HUDEP-2 (cell line): ENCODE measurements at regions not wholly inside any gene's neighbourhood (a gene's known extent, or its start where the extent isn't known, plus 50 kb on each side); places are given as distances from the start of the nearest gene placed in this dataset.
A peak's percentile ranks its signal among the peaks of the same experiment; 100 is the strongest.
"Not testable (repeated sequence)": the region's sequence is repeated elsewhere in the genome, so short reads cannot be mapped to it uniquely, and the experiment has no call there.

Experiments used
- DNase-seq, 76 experiments: peaks; one replicate each; lab custom pipeline; 2025; ENCODE audit not compliant: unreplicated experiment in 76 of 76; lab: John Stamatoyannopoulos, UW

GRCh38 chr6:150733726-150734125 is 131.8 kb upstream of the MTHFD1L start:
- DNase-seq, result no peak

GRCh38 chr6:150734235-150734634 is 131.3 kb upstream of the MTHFD1L start:
- DNase-seq, result no peak

GRCh38 chr6:150735341-150735851 is 130.1 kb upstream of the MTHFD1L start:
- no peak for DNase-seq

- no peak for DNase-seq
Measured at GRCh38 chr6:150738092-150738629, 127.3 kb upstream of the MTHFD1L start.

- DNase-seq, result no peak
Measured at GRCh38 chr6:150739711-150740349, 125.7 kb upstream of the MTHFD1L start.

- no peak for DNase-seq
Measured at GRCh38 chr6:150740453-150740852, 125.0 kb upstream of the MTHFD1L start.

- peak in 13 of 76 experiments; percentile 1 to 29 (median 12) for DNase-seq
Measured at GRCh38 chr6:150741633-150742200, 123.8 kb upstream of the MTHFD1L start.

- no peak for DNase-seq
Measured at GRCh38 chr6:150744522-150745260, 120.8 kb upstream of the MTHFD1L start.

- no peak for DNase-seq
Measured at GRCh38 chr6:150745896-150746295, 119.6 kb upstream of the MTHFD1L start.

- DNase-seq, result no peak
Measured at GRCh38 chr6:150747155-150747554, 118.3 kb upstream of the MTHFD1L start.

GRCh38 chr6:150749091-150749670 is 116.3 kb upstream of the MTHFD1L start:
- no peak for DNase-seq

- DNase-seq, result no peak
Measured at GRCh38 chr6:150751296-150751695, 114.2 kb upstream of the MTHFD1L start.

- no peak for DNase-seq
Measured at GRCh38 chr6:150752409-150752808, 113.1 kb upstream of the MTHFD1L start.

GRCh38 chr6:150753371-150754064 is 112.0 kb upstream of the MTHFD1L start:
- no peak for DNase-seq

- no peak for DNase-seq
Measured at GRCh38 chr6:150755042-150755441, 110.5 kb upstream of the MTHFD1L start.

GRCh38 chr6:150755524-150755923 is 110.0 kb upstream of the MTHFD1L start:
- DNase-seq, result no peak

GRCh38 chr6:150756173-150756572 is 109.3 kb upstream of the MTHFD1L start:
- DNase-seq, result no peak

- DNase-seq, result not testable (repeated sequence)
Measured at GRCh38 chr6:150757807-150758206, 107.7 kb upstream of the MTHFD1L start.

- no peak for DNase-seq
Measured at GRCh38 chr6:150759483-150759882, 106.0 kb upstream of the MTHFD1L start.

GRCh38 chr6:150761771-150762170 is 103.7 kb upstream of the MTHFD1L start:
- DNase-seq, result no peak
